IPS DF 4.7 (cell line): ENCODE measurements at regions not wholly inside any gene's neighbourhood (a gene's known extent, or its start where the extent isn't known, plus 50 kb on each side); places are given as distances from the start of the nearest gene placed in this dataset.

ENCODE experiments used
- DNase-seq: peaks from one replicate; pipeline ENCODE4 v3.0.0-alpha.2; 2013; ENCODE audit warnings: low spot score; ENCODE audit errors: extremely low read depth

DNA sequence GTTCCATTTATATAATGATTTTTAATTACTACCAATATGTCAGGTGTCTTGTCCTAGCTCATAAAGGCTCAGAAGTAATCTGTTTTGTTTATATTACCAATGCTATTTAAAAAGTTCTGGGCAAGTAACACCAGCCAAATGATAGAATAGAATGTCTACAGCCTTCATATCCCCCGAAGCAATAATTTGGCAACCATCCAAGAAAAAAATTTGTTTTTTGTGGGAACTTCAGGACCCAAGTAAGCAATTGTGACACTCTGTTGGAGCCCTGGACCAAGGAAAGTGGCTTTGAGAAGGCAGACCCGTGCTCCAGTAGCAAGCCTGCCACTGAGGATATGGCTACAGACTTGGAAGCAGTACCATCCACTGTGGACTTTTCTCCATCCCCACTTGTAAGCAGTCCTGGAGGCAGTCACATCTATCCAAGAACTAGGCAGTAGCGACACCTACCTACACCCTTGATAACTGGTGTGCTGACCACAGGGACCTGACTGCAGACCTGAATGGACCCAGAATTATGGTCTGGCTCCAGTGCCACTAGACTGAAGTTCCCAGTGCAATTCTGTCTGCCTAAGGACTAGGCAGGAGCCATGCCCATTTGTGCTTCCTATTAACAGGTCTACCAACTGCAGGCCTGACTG lies 870.7 kb upstream of the ADGRL2 start:
- DNase-seq = no peak

DNA sequence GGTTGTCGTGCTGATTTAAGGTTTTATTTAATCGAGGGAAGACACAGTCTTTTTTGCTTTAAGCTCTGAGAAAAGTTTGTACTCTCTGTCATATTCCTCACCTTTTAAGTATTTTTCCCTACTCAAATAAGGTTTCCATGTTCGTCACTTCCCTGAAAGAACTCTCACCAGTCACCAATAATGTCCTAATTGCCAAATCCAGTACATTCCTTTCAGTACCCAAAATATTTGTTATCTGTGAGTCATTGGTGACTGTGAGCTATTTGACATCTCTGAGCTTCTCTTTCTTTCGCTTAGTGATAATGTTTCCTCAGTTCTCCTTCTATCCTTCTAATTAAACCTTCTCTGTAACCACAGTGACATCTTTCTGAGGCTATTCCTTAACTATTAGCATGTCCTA lies 874.2 kb upstream of the ADGRL2 start:
- DNase-seq = no peak

DNA sequence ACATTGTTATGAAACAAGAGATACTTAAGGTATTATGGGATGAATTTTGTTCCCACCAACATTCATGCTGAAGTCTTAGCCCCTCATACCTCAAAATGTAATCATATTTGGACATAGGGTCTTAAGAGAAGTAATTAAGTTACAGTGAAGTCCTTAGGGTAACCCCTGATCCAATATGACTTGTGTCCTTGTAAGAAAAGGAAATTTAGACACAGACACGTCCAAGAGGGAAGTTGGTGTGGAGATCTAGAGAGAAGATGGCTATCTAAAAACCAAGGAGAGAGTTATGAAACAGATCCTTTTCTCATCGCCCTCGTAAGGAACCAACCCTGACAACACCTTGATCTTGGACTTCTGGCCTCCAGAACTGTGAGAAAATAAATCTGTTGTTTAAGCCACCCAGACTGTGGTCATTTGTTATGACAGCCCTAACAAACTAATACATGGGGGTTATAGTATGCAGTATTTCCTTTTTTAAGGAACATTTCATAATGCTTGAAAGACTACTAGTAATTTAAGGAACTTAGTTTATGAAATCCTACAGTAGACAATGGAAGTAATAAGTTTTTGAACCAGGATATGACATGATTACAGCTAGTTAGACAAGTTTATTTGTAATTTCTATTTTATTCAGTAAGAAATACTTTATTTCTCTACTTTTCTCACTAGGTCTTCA lies 875.5 kb upstream of the ADGRL2 start:
- DNase-seq = no peak

DNA sequence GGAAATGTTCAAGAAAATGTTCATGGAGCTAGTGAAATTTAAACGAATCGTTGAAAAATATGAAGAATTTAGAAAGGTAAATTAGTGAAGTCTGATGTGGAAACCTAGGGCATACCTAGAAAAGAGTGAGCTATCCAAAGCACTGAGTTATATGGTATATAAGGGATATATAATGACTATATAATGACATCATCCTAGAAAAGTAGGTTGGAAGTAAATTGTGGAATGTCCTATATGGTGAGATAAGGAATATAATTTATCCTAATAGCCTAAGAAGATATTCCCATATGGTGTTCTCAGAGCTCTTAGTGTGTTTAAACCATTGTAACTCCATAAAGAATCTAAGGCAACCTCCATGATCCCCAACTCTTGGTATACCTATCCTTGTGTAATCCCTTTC lies 876.4 kb upstream of the ADGRL2 start:
- DNase-seq = no peak

DNA sequence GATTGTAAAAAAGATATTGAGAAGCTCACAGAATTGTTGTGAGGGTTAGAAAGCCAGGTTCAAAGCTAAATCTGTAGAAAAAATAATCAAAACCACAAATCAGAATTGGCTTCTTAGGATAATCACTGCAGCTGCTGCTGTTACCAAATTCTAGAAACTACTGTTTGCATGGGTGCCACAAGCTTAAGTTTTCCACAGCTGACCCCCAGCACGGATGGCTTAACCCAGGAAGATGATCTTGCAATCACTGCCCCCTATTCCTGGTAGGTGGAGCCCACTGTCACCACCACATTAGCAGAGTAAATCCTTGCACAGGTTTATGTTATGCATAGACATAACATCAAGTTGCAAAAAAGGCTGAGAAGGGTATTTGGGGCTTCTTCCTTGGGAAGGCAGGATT lies 877.8 kb upstream of the ADGRL2 start:
- DNase-seq = no peak

DNA sequence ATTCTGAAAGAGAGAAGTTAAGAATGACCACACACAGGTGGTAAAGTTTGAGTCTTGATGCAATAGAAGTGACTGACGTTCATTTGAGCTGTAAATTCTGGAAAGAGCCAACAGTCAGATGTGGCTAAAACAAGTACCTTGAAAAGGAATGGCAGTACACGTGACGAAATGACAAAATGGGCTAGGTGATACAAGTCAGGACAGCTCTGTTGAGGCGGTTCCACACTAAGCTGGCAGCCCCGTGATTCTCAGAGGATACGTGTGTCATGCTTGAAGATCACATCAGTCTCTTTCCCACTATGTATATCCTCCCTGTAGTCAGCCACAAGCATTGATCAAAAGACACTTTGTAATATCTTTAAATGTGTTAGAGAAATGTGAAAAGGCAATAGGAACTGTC lies 881.3 kb upstream of the ADGRL2 start:
- DNase-seq = no peak

DNA sequence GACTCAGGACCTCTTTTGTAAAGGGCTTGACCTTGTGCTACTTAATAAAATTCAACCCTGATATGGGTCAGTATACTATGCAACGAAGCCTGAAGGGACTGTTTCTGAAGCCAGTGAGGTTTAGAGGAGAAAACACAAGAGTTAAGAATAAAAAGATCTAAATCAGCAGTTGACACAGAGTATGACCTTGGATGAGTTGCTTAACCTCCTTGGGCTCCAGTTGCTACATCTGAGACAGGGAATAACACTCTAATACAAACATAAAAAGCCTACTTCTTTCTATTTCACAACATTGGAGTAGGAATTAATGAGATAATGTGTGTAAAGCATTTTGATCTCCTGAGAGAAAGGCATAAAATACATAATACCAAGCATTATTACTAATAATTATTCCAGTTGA lies 882.4 kb upstream of the ADGRL2 start:
- DNase-seq = no peak

DNA sequence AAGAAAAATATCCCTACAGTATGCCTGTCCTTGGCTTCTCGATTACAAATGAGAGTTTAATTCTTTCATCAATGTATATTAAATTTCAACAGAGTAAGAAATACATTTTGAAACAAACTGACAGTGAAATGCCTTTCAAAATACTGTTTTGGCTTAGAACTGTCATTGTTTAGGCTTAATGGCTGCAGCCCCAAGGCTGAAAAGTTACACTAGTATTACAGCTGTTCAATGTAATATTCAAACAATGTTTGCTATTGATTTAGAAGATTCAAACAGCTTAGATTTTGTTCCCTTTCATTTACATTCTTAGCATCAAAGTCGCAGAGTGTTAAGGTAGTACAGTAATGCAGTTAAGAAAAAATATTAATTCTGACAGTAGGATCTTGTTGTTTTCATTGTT lies 882.9 kb upstream of the ADGRL2 start:
- no peak for DNase-seq

DNA sequence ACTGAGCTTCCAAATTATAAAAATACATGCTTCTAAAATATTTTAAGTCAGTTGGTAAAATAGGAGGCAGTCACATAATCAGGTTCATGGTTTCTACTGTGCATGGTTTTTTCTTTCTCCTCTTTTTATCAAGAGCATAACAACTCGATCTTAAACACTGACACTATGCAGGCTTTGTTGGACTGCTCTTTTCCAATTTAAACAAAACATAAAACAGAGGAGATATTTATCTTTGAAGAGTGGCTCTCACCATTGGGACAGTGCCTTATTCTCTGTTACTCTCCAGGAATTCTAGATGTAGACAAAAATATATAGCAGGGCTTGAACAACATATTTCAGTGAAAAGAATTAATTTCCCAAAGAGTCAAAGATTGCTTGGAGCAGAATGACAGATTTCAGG lies 883.5 kb upstream of the ADGRL2 start:
- no peak for DNase-seq

DNA sequence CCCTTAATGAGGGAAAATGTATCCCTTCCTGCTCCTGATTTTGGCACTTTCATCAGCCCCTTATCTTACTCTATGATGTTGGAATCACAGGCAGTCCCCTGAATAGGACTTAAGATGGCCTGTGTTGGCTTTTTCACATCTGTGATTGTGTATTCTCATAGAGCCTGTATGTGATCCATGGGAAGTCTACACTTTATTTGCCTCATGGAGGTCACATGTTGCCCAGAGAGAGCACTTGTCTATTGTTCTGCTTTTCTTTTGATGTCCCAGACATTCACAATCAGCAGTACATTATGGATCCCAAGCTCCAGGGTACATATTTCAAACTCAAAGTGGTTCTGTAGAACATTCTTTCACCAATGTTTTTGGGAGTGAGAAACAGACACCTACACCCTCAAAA lies 885.2 kb upstream of the ADGRL2 start:
- no peak for DNase-seq

DNA sequence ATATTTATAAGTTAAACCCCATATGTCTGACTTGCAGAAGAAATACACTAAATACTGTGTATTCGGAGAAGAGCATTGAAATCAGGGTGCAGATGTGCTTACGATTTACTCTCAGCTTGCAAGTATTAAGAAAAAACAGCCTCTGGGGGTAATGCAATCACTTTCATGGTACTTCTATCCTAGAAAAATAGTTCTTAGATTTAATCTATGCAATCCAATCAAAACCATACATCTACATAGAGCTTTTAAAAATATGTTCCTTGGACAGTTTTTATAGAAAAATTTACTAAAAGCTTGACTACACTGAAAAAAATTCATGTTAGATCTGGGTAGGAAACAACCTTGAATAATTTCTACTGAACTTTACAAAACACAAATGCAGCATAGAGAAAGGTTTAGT lies 890.3 kb upstream of the ADGRL2 start:
- no peak for DNase-seq

DNA sequence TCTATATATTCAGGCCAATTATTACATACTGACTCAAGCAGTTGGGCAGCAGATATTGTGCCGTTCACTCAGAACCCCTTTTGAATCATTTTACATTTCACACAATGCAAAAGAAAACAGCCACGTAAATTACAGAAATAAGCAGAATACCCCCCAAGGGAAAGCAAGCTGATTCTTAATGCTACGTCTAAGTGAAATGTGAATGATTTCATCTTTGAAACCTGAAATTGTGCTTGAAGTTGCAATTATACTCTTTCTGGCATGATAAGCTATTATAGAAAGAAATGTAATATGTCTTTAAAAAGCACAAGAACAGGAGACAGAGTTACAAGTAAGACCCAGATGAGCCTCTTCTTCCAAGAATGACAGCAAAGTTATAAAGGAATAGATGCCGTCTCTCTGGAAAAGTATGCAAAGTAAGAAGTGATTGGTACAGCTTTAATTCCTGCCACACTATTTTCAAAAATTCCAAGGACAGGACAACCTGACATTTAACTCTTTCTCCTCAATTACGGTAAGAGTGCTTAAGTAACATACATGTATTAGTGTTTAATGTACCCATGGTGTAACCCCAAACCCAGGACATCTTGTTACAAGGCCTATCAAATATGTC lies 891.5 kb upstream of the ADGRL2 start:
- no peak for DNase-seq

DNA sequence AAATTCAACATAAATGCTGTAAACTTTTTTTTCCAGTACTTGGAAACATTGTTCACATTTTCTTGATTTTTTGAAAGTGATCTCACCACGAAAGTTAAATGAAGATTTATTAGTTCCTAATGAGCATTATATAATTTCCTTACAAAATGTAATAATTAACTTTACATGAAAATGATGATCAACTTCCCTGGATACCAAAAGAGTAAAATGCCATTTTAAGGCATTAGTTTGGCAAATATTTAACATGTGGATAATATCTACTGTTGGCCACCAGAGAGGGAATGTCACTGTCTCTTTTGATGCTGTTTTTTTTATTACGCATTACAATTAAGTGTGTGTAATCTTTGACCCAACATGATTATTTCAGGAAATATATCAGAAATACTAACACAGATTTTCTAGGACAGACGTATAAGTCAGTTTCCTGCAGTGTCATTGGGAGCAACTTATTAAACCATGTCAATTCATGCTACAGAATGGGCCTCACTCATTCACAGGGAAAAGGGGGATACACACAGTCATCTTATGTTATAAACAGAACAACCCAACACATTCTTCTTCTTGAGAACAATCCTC lies 903.9 kb upstream of the ADGRL2 start:
- DNase-seq = no peak

DNA sequence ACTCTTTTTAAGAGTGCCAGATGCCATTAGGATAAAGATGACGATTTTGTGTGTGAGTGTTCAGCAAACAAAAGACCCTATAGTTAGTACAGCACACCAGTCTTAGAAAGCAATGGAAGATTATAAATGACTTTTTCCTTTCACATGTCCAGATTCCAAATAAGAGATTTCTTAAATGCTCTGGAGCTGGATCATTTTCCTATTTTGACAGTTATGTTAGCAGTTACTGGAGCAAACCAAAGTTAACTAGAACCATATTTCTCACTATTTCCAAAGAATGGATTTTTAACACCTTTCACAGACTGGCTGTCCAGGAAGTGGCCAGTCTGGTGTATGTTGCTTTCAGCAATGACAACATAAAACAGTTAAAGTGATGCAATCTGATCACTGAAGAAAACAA lies 905.8 kb upstream of the ADGRL2 start:
- DNase-seq = no peak

DNA sequence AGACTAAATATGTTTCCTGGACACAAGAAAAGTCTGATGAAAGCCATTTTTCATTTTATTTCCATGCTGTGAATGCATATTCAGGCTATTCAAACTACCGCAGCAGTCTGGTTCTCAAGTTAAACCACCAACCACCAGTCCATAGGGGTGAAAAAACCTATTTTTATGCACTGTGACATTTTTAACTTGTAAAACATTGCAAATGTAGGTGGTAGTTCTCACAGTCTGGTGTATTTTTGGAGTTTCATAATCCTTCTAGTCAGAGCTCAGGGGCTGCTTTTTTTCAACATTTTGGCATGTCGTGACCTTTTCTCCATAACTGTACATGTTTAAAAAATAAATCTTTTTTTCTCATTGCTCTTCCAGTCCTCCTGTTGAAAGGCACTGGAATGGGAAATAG lies 907.6 kb upstream of the ADGRL2 start:
- no peak for DNase-seq

DNA sequence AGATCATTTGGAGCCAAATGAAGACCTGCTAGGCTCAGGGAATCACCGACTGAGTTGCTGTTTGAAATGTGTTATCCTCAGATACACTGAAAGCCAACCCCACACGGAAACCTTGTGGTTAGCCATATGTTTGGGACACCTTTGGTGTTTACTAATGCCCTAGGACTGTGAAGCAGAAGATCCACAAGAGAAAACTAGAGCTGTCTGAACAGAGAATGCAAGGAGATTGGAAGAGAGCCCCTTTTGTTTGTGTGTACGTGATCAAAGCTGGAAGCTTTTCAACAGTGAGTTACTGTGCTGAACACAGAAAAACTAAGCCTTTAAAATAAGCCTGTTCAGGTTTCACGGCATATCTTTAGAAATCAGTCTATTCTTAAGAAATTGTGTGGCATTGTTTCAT lies 908.2 kb upstream of the ADGRL2 start:
- DNase-seq = no peak

DNA sequence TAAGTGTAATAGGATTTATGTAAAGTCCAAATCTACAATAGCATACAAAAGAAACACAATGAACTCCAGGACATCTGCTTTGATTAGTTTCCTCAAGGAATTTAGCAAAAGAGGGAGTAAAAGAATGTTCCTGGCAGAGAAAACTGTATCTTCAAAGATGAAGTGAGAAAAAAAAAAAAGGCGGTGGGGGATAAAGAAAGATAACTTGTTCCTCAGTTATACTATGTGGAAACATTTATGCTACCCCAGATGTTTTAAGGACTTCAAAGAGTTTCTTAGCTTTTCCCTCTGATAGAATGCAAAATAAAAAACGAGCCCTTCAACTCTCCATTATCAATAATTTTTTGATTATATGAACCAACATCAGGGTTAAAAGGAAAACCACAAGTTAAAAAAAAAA lies 908.9 kb upstream of the ADGRL2 start:
- no peak for DNase-seq

DNA sequence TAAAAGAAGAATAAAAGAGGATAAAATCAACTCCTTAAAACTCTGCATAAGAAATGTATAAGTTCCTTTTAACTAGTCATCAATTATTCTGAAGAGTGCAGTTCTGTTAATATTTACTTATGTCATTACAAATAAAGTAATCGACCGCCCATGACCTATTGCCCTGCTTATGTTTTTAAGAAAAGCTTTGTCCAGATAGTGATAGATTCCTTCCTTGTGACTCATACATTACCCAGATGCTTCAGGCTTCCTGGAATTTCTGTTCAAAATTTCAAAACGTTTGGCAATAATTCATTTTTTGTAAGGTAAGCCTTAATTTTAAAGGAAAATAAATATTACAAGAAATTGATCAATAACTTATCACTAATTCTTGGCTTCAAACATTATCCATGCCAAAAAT lies 918.2 kb upstream of the ADGRL2 start:
- DNase-seq = no peak

DNA sequence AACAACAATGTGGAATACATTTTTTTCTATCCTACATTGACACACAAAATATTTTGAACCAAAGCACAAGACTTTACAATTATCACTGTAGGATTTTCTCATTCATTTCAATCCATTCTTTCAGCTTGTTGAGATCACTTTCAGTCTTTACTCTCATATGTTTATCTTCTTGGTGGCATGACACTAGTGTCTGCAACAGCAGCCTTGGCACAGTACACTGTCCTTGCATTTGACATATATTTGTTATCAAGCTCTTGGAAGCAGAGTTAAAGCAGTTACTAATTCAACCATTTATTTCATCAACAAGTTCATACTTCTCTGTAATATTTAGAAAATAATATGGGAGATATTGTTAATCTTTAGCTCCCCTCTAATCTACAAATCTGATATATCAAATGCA lies 922.4 kb upstream of the ADGRL2 start:
- no peak for DNase-seq

DNA sequence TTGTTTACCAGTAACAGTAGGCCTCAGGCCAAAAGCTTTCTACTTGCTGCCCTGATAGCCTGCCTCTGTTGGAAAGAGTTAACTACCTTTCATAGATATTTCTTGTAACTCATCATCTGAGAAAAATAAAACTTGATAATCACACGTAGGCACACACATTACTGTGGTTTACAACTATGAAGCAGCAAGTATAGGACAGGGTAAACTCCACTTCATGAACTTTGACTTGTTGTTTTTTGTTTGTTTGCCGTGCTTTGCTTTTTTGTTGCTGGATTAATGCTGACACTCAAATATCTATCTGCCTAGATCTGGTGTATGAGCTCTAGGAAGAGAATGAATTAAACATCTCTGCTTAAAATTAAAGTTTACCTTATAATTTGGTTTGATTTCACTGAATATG lies 924.7 kb upstream of the ADGRL2 start:
- DNase-seq = no peak

DNA sequence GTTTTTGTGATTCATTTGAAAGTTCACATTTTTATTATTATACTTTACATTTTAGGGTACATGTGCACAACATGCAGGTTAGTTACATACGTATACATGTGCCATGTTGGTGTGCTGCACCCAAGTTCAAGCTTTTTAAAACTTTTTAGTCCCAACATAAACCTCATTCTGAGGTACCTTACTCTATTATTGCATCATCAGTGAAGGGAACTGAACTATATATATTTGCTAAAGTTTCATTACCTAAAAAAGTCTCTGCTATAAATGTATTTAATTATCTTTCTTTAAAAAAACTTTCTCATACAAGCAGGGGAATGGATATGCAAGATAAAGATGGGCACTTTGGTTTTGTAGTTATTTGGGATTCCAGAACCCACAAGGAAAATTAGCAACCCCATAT lies 931.4 kb upstream of the ADGRL2 start:
- DNase-seq = no peak

DNA sequence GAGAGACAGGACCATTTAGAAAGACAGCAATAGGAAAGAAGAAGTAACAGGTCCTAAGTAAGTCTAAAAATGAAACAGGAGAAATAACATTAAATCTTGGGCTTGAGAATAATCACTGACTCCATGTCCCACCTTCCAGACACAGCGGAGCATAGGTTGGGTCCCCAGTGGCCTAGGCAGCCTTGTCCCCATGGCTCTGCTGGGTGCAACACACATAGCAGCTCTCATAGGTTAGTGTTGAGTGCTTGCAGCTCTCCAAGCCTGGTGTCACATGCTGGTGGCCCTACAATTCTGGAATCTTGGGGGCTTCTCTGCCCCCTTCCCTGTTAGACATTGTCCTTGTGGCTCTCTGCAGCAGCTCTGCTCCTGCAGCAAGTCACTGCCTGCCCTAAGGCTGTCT lies 952.8 kb upstream of the ADGRL2 start:
- DNase-seq = no peak

DNA sequence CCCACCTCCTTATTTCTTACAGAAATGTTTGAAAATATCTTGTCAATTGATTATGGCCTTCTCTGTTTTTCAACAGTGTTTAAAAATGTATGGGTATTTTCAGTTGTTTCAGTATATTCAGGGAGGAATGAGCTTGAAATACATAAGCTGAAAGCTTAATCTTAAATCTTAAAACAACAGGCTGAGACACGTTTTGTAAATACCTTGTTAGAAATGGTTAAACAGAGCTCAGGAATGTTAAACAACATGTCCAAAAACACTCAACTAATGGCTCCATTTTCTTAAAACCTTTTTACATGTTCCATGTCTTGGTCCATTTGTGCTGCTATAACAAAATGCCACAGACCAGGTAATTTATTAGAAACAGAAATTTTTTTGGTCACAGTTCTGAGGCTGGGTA lies 953.8 kb upstream of the ADGRL2 start:
- DNase-seq = no peak
